Panc1 (cell line): ENCODE measurements at regions not wholly inside any gene's neighbourhood (a gene's known extent, or its start where the extent isn't known, plus 50 kb on each side); places are given as distances from the start of the nearest gene placed in this dataset.

Experiments used
- CTCF ChIP-seq: fragments of 450-650 bp; IDR thresholded peaks from 2 replicates; pipeline ENCODE4 v1.5.1; 2017; ENCODE audit warnings: mild to moderate bottlenecking
- TCF7L2 ChIP-seq: IDR thresholded peaks from 2 replicates; pipeline ENCODE4 v1.6.1; 2011; ENCODE audit warnings: mild to moderate bottlenecking, low read depth, low read length, inconsistent platforms
- TF ChIP-seq, protein P1 (sequence below), 2 experiments: IDR thresholded peaks; 2 replicates each; pipeline ENCODE4 v1.6.1; 2011 to 2012; ENCODE audit warnings: low read depth in 2 of 2, control low read depth in 1 of 2, low read length in 1 of 2, mild to moderate bottlenecking in 1 of 2, moderate library complexity in 1 of 2; ENCODE audit not compliant: insufficient read depth in 1 of 2

- no peak for TF ChIP-seq TCF7L2
- TF ChIP-seq CTCF: no peak
- TF ChIP-seq, protein P1, sequence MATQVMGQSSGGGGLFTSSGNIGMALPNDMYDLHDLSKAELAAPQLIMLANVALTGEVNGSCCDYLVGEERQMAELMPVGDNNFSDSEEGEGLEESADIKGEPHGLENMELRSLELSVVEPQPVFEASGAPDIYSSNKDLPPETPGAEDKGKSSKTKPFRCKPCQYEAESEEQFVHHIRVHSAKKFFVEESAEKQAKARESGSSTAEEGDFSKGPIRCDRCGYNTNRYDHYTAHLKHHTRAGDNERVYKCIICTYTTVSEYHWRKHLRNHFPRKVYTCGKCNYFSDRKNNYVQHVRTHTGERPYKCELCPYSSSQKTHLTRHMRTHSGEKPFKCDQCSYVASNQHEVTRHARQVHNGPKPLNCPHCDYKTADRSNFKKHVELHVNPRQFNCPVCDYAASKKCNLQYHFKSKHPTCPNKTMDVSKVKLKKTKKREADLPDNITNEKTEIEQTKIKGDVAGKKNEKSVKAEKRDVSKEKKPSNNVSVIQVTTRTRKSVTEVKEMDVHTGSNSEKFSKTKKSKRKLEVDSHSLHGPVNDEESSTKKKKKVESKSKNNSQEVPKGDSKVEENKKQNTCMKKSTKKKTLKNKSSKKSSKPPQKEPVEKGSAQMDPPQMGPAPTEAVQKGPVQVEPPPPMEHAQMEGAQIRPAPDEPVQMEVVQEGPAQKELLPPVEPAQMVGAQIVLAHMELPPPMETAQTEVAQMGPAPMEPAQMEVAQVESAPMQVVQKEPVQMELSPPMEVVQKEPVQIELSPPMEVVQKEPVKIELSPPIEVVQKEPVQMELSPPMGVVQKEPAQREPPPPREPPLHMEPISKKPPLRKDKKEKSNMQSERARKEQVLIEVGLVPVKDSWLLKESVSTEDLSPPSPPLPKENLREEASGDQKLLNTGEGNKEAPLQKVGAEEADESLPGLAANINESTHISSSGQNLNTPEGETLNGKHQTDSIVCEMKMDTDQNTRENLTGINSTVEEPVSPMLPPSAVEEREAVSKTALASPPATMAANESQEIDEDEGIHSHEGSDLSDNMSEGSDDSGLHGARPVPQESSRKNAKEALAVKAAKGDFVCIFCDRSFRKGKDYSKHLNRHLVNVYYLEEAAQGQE (IDR thresholded peaks at IDR 0.05; ENCODE audit: insufficient read depth in 1 of 2, low read depth in 2 of 2, low read length in 1 of 2): no peak
Measured at GRCh38 chr1:29962831-29963247, 726.5 kb downstream of the PTPRU start.
